ENCODE measurements at regions not wholly inside any gene's neighbourhood (a gene's known extent, or its start where the extent isn't known, plus 50 kb on each side); places are given as distances from the start of the nearest gene placed in this dataset.

- TF ChIP-seq CTCF (IDR thresholded peaks at IDR 0.05; ENCODE audit: insufficient read depth, low read length) (no peak), REST (IDR thresholded peaks at IDR 0.05; ENCODE audit: insufficient replicate concordance, low read depth) (no peak), GABPA (IDR thresholded peaks at IDR 0.05; ENCODE audit: low read depth) (no peak), POLR2AphosphoS5 (IDR thresholded peaks at IDR 0.05; ENCODE audit: low read depth) (no peak), SPI1 (IDR thresholded peaks at IDR 0.05; ENCODE audit: borderline replicate concordance, low read depth) (no peak)
- Histone ChIP-seq H3K27ac (replicated peaks) (no peak overlapping the region), H3K4me3 (replicated peaks; ENCODE audit: insufficient read depth, low read length) (no peak overlapping the region), H3K27me3 (ENCODE audit: insufficient read depth, poor library complexity, severe bottlenecking) (peaks cover 2% of the 10 kb centered on the region)
- DNase-seq (ENCODE audit: low read depth in 1 of 2, low spot score in 1 of 2) = no peak
Observed at GRCh38 chr2:65501836-65502235, 69.4 kb upstream of the SPRED2 start.

- H3K27me3 ChIP-seq (ENCODE audit: insufficient read depth, poor library complexity, severe bottlenecking) = peaks cover 2% of the 10 kb centered on the region
Observed at GRCh38 chr2:65501074-65501473, 68.7 kb upstream of the SPRED2 start.

More at GRCh38 chr2:65501074-65501473, 68.7 kb upstream of the SPRED2 start:
- H3K4me3 ChIP-seq (replicated peaks; ENCODE audit: insufficient read depth, low read length) = no peak overlapping the region
- DNase-seq (ENCODE audit: low read depth in 1 of 2, low spot score in 1 of 2) = no peak
- TF ChIP-seq POLR2AphosphoS5 (IDR thresholded peaks at IDR 0.05; ENCODE audit: low read depth) (no peak), SPI1 (IDR thresholded peaks at IDR 0.05; ENCODE audit: borderline replicate concordance, low read depth) (no peak), CTCF (IDR thresholded peaks at IDR 0.05; ENCODE audit: insufficient read depth, low read length) (no peak), REST (IDR thresholded peaks at IDR 0.05; ENCODE audit: insufficient replicate concordance, low read depth) (no peak), GABPA (IDR thresholded peaks at IDR 0.05; ENCODE audit: low read depth) (no peak)
- H3K27ac ChIP-seq (replicated peaks) = no peak overlapping the region

All from HL-60 (cell line).